DMS53 (cell line): ENCODE measurements at regions not wholly inside any gene's neighbourhood (a gene's known extent, or its start where the extent isn't known, plus 50 kb on each side); places are given as distances from the start of the nearest gene placed in this dataset.

Experiments
- DNase-seq: peaks from one replicate; lab custom pipeline; 2025; lab: John Stamatoyannopoulos, UW

GRCh38 chr4:8698341-8699062 is 105.9 kb downstream of the CPZ start:
- DNase-seq = no peak

GRCh38 chr4:8697826-8698225 is 105.3 kb downstream of the CPZ start:
- no peak for DNase-seq

- no peak for DNase-seq
These were observed 104.0 kb downstream of the CPZ start for GRCh38 chr4:8696369-8697127.

GRCh38 chr4:8695237-8696219 is 103.0 kb downstream of the CPZ start:
- no peak for DNase-seq

GRCh38 chr4:8694651-8695151 is 102.1 kb downstream of the CPZ start:
- DNase-seq = no peak

GRCh38 chr4:8694226-8694625 is 101.7 kb downstream of the CPZ start:
- no peak for DNase-seq

- DNase-seq = no peak
These were observed 98.7 kb downstream of the CPZ start for GRCh38 chr4:8691151-8691775.

GRCh38 chr4:8690216-8691150 is 97.9 kb downstream of the CPZ start:
- DNase-seq = no peak

- DNase-seq = no peak
These were observed 97.2 kb downstream of the CPZ start for GRCh38 chr4:8689741-8690140.

- DNase-seq = no peak
These were observed 96.4 kb downstream of the CPZ start for GRCh38 chr4:8688908-8689445.

GRCh38 chr4:8688041-8688907 is 95.7 kb downstream of the CPZ start:
- DNase-seq = peak; percentile 13

GRCh38 chr4:8687083-8687482 is 94.5 kb downstream of the CPZ start:
- DNase-seq = no peak

GRCh38 chr4:8685831-8686230 is 93.3 kb downstream of the CPZ start:
- DNase-seq = no peak

- DNase-seq = no peak
These were observed 90.9 kb downstream of the CPZ start for GRCh38 chr4:8683462-8683861.

GRCh38 chr4:8682725-8683124 is 90.2 kb downstream of the CPZ start:
- DNase-seq = no peak

- DNase-seq = no peak
These were observed 89.7 kb downstream of the CPZ start for GRCh38 chr4:8682296-8682695.

- no peak for DNase-seq
These were observed 88.8 kb downstream of the CPZ start for GRCh38 chr4:8681391-8681790.

GRCh38 chr4:8679032-8679431 is 86.5 kb downstream of the CPZ start:
- DNase-seq = no peak

GRCh38 chr4:8676676-8677075 is 84.1 kb downstream of the CPZ start:
- no peak for DNase-seq
